Fibroblast of villous mesenchyme (primary cell): ENCODE measurements at regions not wholly inside any gene's neighbourhood (a gene's known extent, or its start where the extent isn't known, plus 50 kb on each side); places are given as distances from the start of the nearest gene placed in this dataset.

Source experiments
- DNase-seq: peaks from one replicate; pipeline ENCODE4 v3.0.0-alpha.2; 2010; ENCODE audit warnings: low read depth
- H3K4me3 ChIP-seq: 2 replicates; pipeline ENCODE4 v1.5.1; 2011; ENCODE audit warnings: low read depth, mild to moderate bottlenecking, low read length
- CTCF ChIP-seq: IDR thresholded peaks from 2 replicates; pipeline ENCODE4 v1.5.1; 2012; ENCODE audit warnings: low read depth, mild to moderate bottlenecking, low read length; ENCODE audit not compliant: insufficient read depth

GRCh38 chr9:108153416-108153815, 663.8 kb upstream of the KLF4 start:
- TF ChIP-seq CTCF = no peak
- DNase-seq = no peak
- H3K4me3 ChIP-seq = no peak overlapping the region

- DNase-seq = peak; percentile 97
- H3K4me3 ChIP-seq = no peak overlapping the region
- no peak for TF ChIP-seq CTCF
Measured at GRCh38 chr9:108150736-108151586, 661.4 kb upstream of the KLF4 start.

GRCh38 chr9:108149326-108149725, 659.8 kb upstream of the KLF4 start:
- DNase-seq = no peak
- H3K4me3 ChIP-seq = no peak overlapping the region
- TF ChIP-seq CTCF = no peak

- peak; percentile 9 for TF ChIP-seq CTCF
- peak; percentile 89 for DNase-seq
Measured at GRCh38 chr9:108142504-108143201, 653.1 kb upstream of the KLF4 start.

GRCh38 chr9:108142142-108142503, 652.6 kb upstream of the KLF4 start:
- no peak overlapping the region for H3K4me3 ChIP-seq
- TF ChIP-seq CTCF = no peak
- no peak for DNase-seq

More at GRCh38 chr9:108142504-108143201, 653.1 kb upstream of the KLF4 start:
- no peak overlapping the region for H3K4me3 ChIP-seq

GRCh38 chr9:108139900-108140299, 650.3 kb upstream of the KLF4 start:
- no peak for TF ChIP-seq CTCF
- H3K4me3 ChIP-seq = no peak overlapping the region
- no peak for DNase-seq
